ENCODE measurements at regions not wholly inside any gene's neighbourhood (a gene's known extent, or its start where the extent isn't known, plus 50 kb on each side); places are given as distances from the start of the nearest gene placed in this dataset.

- intact Hi-C loops (cut with DNase I; ENCODE audit: low total_unique reads), result no loop called here
- WGBS, 5 donors, result 0 to 77% (median 35%) methylated on average over 1 of the region's 1 CpG
Observed at GRCh38 chr4:31649878-31650277, 929.7 kb downstream of the PCDH7 start.

DNA sequence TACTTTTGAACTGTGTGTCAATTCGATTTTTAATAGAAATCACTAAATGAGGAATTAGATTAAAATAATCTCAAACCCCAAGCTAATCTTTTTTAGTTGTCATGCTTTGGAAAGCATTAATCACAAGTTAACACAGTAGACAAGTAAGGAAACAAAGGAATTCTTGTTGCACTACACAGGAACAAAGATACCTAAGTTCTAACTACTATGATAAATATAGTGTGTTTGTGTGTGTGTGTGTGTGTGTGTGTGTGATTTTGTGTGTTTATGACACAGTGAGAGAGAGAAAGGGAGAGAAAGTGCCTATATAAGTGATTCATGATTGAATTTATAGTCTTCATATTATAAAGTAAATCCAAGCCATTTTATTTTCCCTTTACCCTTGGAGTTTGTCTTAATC, 931.4 kb downstream of the PCDH7 start:
- Histone ChIP-seq H3K4me1 (no peaks in the 10 kb centered on the region), H3K9me3 (peaks cover 0 to 5% (median 0%) of the 10 kb centered on the region in 4 donors), H3K4me3 (no peak overlapping the region), H3K27ac (no peak overlapping the region), H3K36me3 (no peaks in the 10 kb centered on the region), H3K27me3 (no peaks in the 10 kb centered on the region)
- no peak for TF ChIP-seq EP300 (IDR thresholded peaks at IDR 0.05)
- no peak for TF ChIP-seq POLR2A (IDR thresholded peaks at IDR 0.05)
- TF ChIP-seq POLR2AphosphoS5 (IDR thresholded peaks at IDR 0.05), result no peak
- TF ChIP-seq, protein P1, sequence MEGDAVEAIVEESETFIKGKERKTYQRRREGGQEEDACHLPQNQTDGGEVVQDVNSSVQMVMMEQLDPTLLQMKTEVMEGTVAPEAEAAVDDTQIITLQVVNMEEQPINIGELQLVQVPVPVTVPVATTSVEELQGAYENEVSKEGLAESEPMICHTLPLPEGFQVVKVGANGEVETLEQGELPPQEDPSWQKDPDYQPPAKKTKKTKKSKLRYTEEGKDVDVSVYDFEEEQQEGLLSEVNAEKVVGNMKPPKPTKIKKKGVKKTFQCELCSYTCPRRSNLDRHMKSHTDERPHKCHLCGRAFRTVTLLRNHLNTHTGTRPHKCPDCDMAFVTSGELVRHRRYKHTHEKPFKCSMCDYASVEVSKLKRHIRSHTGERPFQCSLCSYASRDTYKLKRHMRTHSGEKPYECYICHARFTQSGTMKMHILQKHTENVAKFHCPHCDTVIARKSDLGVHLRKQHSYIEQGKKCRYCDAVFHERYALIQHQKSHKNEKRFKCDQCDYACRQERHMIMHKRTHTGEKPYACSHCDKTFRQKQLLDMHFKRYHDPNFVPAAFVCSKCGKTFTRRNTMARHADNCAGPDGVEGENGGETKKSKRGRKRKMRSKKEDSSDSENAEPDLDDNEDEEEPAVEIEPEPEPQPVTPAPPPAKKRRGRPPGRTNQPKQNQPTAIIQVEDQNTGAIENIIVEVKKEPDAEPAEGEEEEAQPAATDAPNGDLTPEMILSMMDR (IDR thresholded peaks at IDR 0.05), result no peak
- intact Hi-C loops (cut with DNase I; ENCODE audit: low total_unique reads), result no loop called here
- 25 to 52% (median 26%) methylated on average over 1 of the region's 1 CpG for WGBS, 5 donors
- no peak for DNase-seq

More at GRCh38 chr4:31649878-31650277, 929.7 kb downstream of the PCDH7 start:
- H3K36me3 ChIP-seq, result no peaks in the 10 kb centered on the region
- no peak overlapping the region for H3K27ac ChIP-seq
- H3K4me1 ChIP-seq, result no peaks in the 10 kb centered on the region
- TF ChIP-seq, protein P1 (IDR thresholded peaks at IDR 0.05), result no peak
- TF ChIP-seq POLR2A (IDR thresholded peaks at IDR 0.05) (no peak), EP300 (IDR thresholded peaks at IDR 0.05) (no peak), POLR2AphosphoS5 (IDR thresholded peaks at IDR 0.05) (no peak)
- H3K9me3 ChIP-seq, result peaks cover 0 to 5% (median 0%) of the 10 kb centered on the region in 4 donors
- no peaks in the 10 kb centered on the region for H3K27me3 ChIP-seq
- no peak overlapping the region for H3K4me3 ChIP-seq
- DNase-seq, result no peak

DNA sequence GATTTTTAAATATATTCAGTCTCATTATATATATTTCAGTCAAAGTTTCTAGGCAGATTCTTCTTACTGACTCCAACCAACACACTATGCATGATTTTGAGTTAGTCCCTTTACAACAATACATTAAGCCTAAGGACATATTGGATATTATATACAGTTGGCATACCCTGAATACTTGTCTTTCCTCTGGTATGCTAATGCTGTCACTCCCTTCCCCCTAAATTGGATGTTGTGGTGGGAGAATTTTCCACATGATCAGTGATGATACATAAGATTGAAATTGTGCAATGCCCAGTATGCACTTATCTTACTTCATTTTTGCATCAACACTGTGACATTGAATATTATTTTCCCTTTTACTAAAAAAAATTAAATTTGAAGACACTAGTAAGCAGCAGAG, 935.2 kb downstream of the PCDH7 start:
- TF ChIP-seq, protein P1 (IDR thresholded peaks at IDR 0.05), result no peak
- TF ChIP-seq EP300 (IDR thresholded peaks at IDR 0.05), result no peak
- no peak for TF ChIP-seq POLR2A (IDR thresholded peaks at IDR 0.05)
- TF ChIP-seq POLR2AphosphoS5 (IDR thresholded peaks at IDR 0.05), result no peak
- H3K27me3 ChIP-seq, result no peaks in the 10 kb centered on the region
- H3K27ac ChIP-seq, result no peak overlapping the region
- H3K4me3 ChIP-seq, result no peak overlapping the region
- DNase-seq, result no peak
- H3K9me3 ChIP-seq, result peaks cover 0 to 5% (median 0%) of the 10 kb centered on the region in 4 donors
- H3K36me3 ChIP-seq, result no peaks in the 10 kb centered on the region
- H3K4me1 ChIP-seq, result no peaks in the 10 kb centered on the region
- intact Hi-C loops (cut with DNase I; ENCODE audit: low total_unique reads), result no loop called here

DNA sequence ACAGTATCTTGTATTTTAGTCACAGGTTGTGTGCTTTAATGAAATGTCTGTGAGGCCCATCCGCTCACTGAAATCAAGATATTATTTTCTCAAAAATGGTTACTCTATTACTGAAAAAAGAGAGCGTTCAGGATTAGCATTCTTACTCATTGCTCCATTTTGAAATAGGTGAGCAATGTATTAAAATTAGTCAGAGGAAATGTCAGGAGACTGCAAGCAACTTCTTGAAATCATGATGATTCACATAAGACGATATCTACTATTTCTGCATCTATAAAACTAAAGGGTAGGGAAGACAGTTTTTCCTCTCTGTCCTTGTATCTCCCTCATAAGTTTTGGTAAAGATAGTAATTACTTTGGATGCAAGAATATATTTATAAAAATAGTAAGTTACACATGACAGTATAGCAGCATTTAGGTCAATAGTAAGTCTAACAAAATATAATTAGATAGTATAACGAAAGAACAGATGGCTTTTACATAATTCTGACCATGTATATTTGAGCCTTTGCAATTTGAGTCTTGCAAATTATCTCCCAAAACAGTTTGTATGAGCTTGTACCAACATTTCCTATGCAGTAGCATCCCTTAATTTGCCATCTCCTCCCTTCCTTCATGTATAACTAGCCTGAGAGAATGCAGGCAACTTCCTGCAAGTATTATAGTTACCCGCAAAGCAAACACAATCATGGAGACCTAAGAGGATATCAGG, 937.8 kb downstream of the PCDH7 start:
- DNase-seq, result no peak
- Histone ChIP-seq H3K36me3 (no peaks in the 10 kb centered on the region), H3K9me3 (peaks cover 0 to 2% (median 0%) of the 10 kb centered on the region in 4 donors), H3K27me3 (no peaks in the 10 kb centered on the region), H3K4me1 (no peaks in the 10 kb centered on the region), H3K4me3 (no peak overlapping the region), H3K27ac (no peak overlapping the region)
- intact Hi-C loops (cut with DNase I; ENCODE audit: low total_unique reads), result no loop called here
- TF ChIP-seq, protein P1 (IDR thresholded peaks at IDR 0.05), result no peak
- TF ChIP-seq EP300 (IDR thresholded peaks at IDR 0.05) (no peak), POLR2AphosphoS5 (IDR thresholded peaks at IDR 0.05) (no peak), POLR2A (IDR thresholded peaks at IDR 0.05) (no peak)
- 84 to 92% (median 91%) methylated on average over 5 of the region's 5 CpGs for WGBS, 5 donors

Measured in stomach (tissue), 8 donors.